ENCODE measurements at regions not wholly inside any gene's neighbourhood (a gene's known extent, or its start where the extent isn't known, plus 50 kb on each side); places are given as distances from the start of the nearest gene placed in this dataset.

- no peaks in the 10 kb centered on the region for H3K9me3 ChIP-seq
- H3K4me3 ChIP-seq: no peak overlapping the region
- H3K4me1 ChIP-seq: no peaks in the 10 kb centered on the region
- no peaks in the 10 kb centered on the region for H3K27me3 ChIP-seq
- FAIRE-seq (no peak), DNase-seq (no peak), ATAC-seq (no peak)
- H3K36me3 ChIP-seq: no peaks in the 10 kb centered on the region
- 70 to 84% methylated on average over 4 of the region's 4 CpGs for WGBS, 2 donors
- intact Hi-C loops (cut with DNase I): no loop called here
- no peak for TF ChIP-seq CTCF (IDR thresholded peaks at IDR 0.05)
- no peak overlapping the region for H3K27ac ChIP-seq
Measured at GRCh38 chr13:22425087-22425486, 754.2 kb downstream of the FGF9 start.

DNA sequence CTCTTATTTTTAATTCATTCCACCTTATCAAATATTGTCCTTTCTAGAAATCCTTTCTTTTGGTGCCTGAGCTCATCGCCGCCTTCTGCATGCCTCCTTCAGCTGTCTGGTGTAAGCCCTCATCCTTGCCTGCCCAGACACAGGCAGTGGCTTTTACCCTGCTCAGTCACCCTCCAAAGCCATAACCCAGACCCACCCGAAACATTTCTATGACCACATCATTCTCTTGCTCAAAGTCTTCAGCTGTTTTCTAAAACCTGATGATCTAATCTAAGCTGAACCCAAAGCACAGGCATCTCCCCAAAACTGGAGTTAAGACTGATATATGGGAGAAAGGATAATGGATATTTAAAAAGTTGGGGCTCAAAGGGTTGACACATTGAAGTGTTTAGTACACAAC, 753.7 kb upstream of the SGCG start:
- no peak for DNase-seq
- intact Hi-C loops (cut with DNase I): no loop called here
- no peak for TF ChIP-seq CTCF (IDR thresholded peaks at IDR 0.05)
- H3K4me3 ChIP-seq: no peak overlapping the region
- no peaks in the 10 kb centered on the region for H3K4me1 ChIP-seq
- no peak for FAIRE-seq
- ATAC-seq: no peak
- no peaks in the 10 kb centered on the region for H3K27me3 ChIP-seq
- WGBS, 2 donors: 94 to 99% methylated on average over 3 of the region's 3 CpGs
- no peaks in the 10 kb centered on the region for H3K36me3 ChIP-seq
- H3K27ac ChIP-seq: no peak overlapping the region
- H3K9me3 ChIP-seq: no peaks in the 10 kb centered on the region

- Histone ChIP-seq H3K4me1 (no peaks in the 10 kb centered on the region), H3K27me3 (no peaks in the 10 kb centered on the region), H3K36me3 (no peaks in the 10 kb centered on the region), H3K4me3 (no peak overlapping the region), H3K9me3 (no peaks in the 10 kb centered on the region), H3K27ac (no peak overlapping the region)
- FAIRE-seq: no peak
- TF ChIP-seq CTCF (IDR thresholded peaks at IDR 0.05): no peak
- no peak for DNase-seq
- no peak for ATAC-seq
- intact Hi-C loops (cut with DNase I): no loop called here
- 59 to 65% methylated on average over 6 of the region's 6 CpGs for WGBS, 2 donors
Measured at GRCh38 chr13:22427783-22428182, 753.0 kb upstream of the SGCG start.

DNA sequence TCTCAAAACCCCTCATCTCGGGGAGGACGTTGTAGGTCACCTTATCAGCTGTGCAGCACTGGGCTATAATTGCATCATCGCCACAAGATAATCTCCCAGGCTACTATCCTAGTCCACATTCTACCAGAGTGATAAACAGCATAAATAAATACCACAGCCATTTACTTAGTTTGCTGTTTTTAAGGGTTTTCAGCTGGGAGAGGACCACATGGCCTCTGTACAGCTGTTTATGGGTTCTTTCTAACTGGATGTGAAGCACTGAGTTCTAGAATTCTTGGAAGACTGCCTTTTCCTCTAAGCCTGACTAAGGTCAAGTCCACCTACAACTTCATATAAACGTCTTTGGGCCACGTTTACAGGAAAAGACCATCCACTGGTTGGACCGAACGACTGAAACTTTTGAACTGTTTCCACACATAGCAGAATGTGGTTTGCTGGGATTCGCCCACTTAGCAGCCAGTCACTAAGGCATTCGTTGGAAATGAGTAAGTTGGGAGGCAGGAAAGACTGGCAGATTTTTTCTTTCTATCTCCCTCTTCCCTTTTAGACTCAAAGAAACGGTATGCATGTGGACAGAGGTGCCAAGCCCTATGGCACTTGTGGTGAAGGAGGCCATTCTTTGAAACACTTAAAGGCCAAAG, 752.5 kb upstream of the SGCG start:
- WGBS, 2 donors: 39 to 45% methylated on average over 10 of the region's 10 CpGs
- no peak overlapping the region for H3K27ac ChIP-seq
- no peak for TF ChIP-seq CTCF (IDR thresholded peaks at IDR 0.05)
- intact Hi-C loops (cut with DNase I): no loop called here
- no peak overlapping the region for H3K4me3 ChIP-seq
- FAIRE-seq (no peak), ATAC-seq (peak; percentile 42 to 68 (median 46)), DNase-seq (no peak)
- no peaks in the 10 kb centered on the region for H3K9me3 ChIP-seq
- H3K36me3 ChIP-seq: no peaks in the 10 kb centered on the region
- no peaks in the 10 kb centered on the region for H3K4me1 ChIP-seq
- no peaks in the 10 kb centered on the region for H3K27me3 ChIP-seq

DNA sequence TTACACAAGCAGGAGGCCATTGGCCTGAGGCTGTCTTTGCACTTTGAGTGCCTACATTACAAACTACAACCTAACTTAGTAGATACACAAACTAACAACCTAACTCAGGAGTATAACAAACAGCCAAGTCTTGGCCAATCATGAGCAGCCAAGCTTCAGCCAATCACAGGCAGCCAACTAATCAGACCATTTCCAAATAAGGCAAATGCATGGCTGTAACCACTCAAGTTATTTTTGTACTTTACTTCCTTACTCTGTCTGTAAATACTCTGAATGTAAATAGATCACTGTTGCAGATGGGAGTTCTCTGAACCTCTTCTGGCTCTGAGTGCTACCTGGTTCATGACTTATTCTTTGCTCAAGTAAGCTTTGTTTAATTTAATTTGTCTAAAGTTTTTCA, 748.1 kb upstream of the SGCG start:
- Histone ChIP-seq H3K4me1 (no peaks in the 10 kb centered on the region), H3K4me3 (no peak overlapping the region), H3K27ac (no peak overlapping the region), H3K27me3 (no peaks in the 10 kb centered on the region), H3K9me3 (no peaks in the 10 kb centered on the region), H3K36me3 (no peaks in the 10 kb centered on the region)
- ATAC-seq: no peak
- no peak for DNase-seq
- no peak for FAIRE-seq
- TF ChIP-seq CTCF (IDR thresholded peaks at IDR 0.05): no peak
- intact Hi-C loops (cut with DNase I): no loop called here
